Neuronal stem cell (in vitro differentiated cells): ENCODE measurements at regions not wholly inside any gene's neighbourhood (a gene's known extent, or its start where the extent isn't known, plus 50 kb on each side); places are given as distances from the start of the nearest gene placed in this dataset.

ENCODE experiments used
- DNase-seq: peaks from one replicate; pipeline ENCODE4 v3.0.0-alpha.2; 2013; ENCODE audit warnings: low spot score
- H2AFZ ChIP-seq: one replicate; pipeline ENCODE4 v1.6.1; 2013; ENCODE audit warnings: mild to moderate bottlenecking, low read length, inconsistent platforms
- H2AK5ac ChIP-seq: 2 replicates; pipeline ENCODE4 v1.6.1; 2013; ENCODE audit warnings: low read depth, mild to moderate bottlenecking, inconsistent platforms, low read length, moderate library complexity, mixed read lengths
- H2BK120ac ChIP-seq: 2 replicates; pipeline ENCODE4 v1.6.1; 2013; ENCODE audit warnings: low read depth, mild to moderate bottlenecking, inconsistent platforms, low read length, moderate library complexity, mixed read lengths
- H2BK12ac ChIP-seq: one replicate; pipeline ENCODE4 v1.6.1; 2013; ENCODE audit warnings: low read length, inconsistent platforms
- H2BK15ac ChIP-seq: 2 replicates; pipeline ENCODE4 v1.6.1; 2013; ENCODE audit warnings: mild to moderate bottlenecking, low read length, inconsistent platforms, mixed read lengths
- H2BK5ac ChIP-seq: one replicate; pipeline ENCODE4 v1.6.1; 2013; ENCODE audit warnings: inconsistent platforms, mild to moderate bottlenecking, low read length, moderate library complexity
- H3K14ac ChIP-seq: one replicate; pipeline ENCODE4 v1.6.1; 2013; ENCODE audit warnings: low read length, inconsistent platforms
- H3K18ac ChIP-seq: 2 replicates; pipeline ENCODE4 v1.6.1; 2013; ENCODE audit warnings: low read length, inconsistent platforms
- H3K23ac ChIP-seq: 2 replicates; pipeline ENCODE4 v1.6.1; 2013; ENCODE audit warnings: low read depth, mild to moderate bottlenecking, mixed read lengths, low read length, inconsistent platforms; ENCODE audit not compliant: poor library complexity
- H3K27ac ChIP-seq: replicated peaks from 3 replicates; pipeline ENCODE4 v1.5.1; 2013; ENCODE audit warnings: low read length, inconsistent platforms
- H3K27me3 ChIP-seq, 3 experiments: 2 replicates each; pipeline ENCODE4 v1.6.1; 2013; ENCODE audit warnings: low read length in 3 of 3, mild to moderate bottlenecking in 2 of 3, inconsistent platforms in 1 of 3, low read depth in 1 of 3, mixed read lengths in 1 of 3, moderate library complexity in 1 of 3; ENCODE audit not compliant: control insufficient read depth in 3 of 3, insufficient read depth in 3 of 3
- H3K36me3 ChIP-seq, 2 donors: replicated peaks in 1 of 2; 2 replicates each; pipeline ENCODE4 v1.6.1; 2013; ENCODE audit warnings: low read length in 2 of 2; ENCODE audit not compliant: control insufficient read depth in 2 of 2, insufficient read depth in 2 of 2
- H3K4ac ChIP-seq: 2 replicates; pipeline ENCODE4 v1.6.1; 2013; ENCODE audit warnings: inconsistent platforms, mild to moderate bottlenecking, low read length, moderate library complexity
- H3K4me1 ChIP-seq, 2 donors: 1 replicate in 1 of 2; 2 replicates in 1 of 2; pipeline ENCODE4 v1.6.1; 2013; ENCODE audit warnings: low read length in 2 of 2, low read depth in 1 of 2; ENCODE audit not compliant: control insufficient read depth in 2 of 2, insufficient read depth in 1 of 2
- H3K4me2 ChIP-seq: one replicate; pipeline ENCODE4 v1.6.1; 2013; ENCODE audit warnings: mild to moderate bottlenecking, low read length, inconsistent platforms; ENCODE audit not compliant: insufficient read depth, poor library complexity, severe bottlenecking
- H3K4me3 ChIP-seq, 2 donors: 2 replicates each; pipeline ENCODE4 v1.5.1; 2013; ENCODE audit warnings: low read length in 2 of 2, mild to moderate bottlenecking in 2 of 2, inconsistent platforms in 1 of 2, moderate library complexity in 1 of 2
- H3K79me1 ChIP-seq: one replicate; pipeline ENCODE4 v1.6.1; 2013; ENCODE audit warnings: low read depth, mild to moderate bottlenecking, inconsistent platforms, low read length, moderate library complexity
- H3K9ac ChIP-seq: one replicate; pipeline ENCODE4 v1.6.1; 2013; ENCODE audit warnings: mild to moderate bottlenecking, low read depth, low read length, inconsistent platforms; ENCODE audit not compliant: poor library complexity
- H3K9me3 ChIP-seq, 2 donors: replicated peaks in 1 of 2; 2 replicates each; pipeline versions ENCODE3 to v1.6.1; 2013; ENCODE audit warnings: low read length in 2 of 2, mild to moderate bottlenecking in 2 of 2, inconsistent platforms in 1 of 2, low read depth in 1 of 2, mixed read lengths in 1 of 2, moderate library complexity in 1 of 2; ENCODE audit not compliant: control insufficient read depth in 2 of 2, insufficient read depth in 1 of 2
- H4K8ac ChIP-seq: one replicate; pipeline ENCODE4 v1.6.1; 2013; ENCODE audit warnings: low read depth, mild to moderate bottlenecking, inconsistent platforms, low read length, moderate library complexity
- H4K91ac ChIP-seq: one replicate; pipeline ENCODE4 v1.6.1; 2013; ENCODE audit warnings: low read length, low read depth, mild to moderate bottlenecking, inconsistent platforms; ENCODE audit not compliant: poor library complexity
- WGBS, 2 donors: extraction: QIAGEN DNeasy Blood & Tissue Kit; methylation state at CpG; one replicate each; pipeline ENCODE4 v1.1.7; 2013; ENCODE audit warnings: missing lambda C conversion rate in 2 of 2, mixed read lengths in 1 of 2; ENCODE audit not compliant: insufficient read length in 2 of 2, insufficient replicate concordance in 1 of 2; ENCODE audit errors: extremely low coverage in 2 of 2; 5-methylcytosine and 5-hydroxymethylcytosine counted together

DNA sequence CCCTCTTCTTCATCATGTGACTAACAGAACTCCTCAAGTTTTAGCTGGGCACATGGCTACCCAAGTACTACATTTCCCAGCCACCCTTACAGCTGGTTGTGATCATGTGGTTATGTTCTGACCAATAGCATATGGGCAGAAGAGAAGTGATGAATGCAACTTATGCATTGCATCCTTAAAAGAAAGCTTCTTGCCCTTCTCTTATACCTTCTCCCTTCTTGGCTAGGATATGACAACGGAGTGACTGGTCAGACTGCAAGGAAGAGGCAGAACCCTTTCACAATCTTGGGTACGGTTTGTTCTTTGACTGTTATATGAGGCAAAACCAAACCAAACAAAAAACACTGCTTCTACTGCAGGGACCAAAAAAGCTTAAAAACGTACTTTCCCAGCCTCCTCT is 66.5 kb upstream of the MAX start:
- no peak overlapping the region for H3K14ac ChIP-seq
- no peak overlapping the region for H3K23ac ChIP-seq
- no peak overlapping the region for H3K9ac ChIP-seq
- H3K27ac ChIP-seq, result no peak overlapping the region
- peaks cover 0 to 19% (median 0%) of the 10 kb centered on the region in 3 experiments for H3K27me3 ChIP-seq
- H2BK15ac ChIP-seq, result no peak overlapping the region
- no peak overlapping the region for H2AFZ ChIP-seq
- no CpG with 5 or more reads among the region's 3 CpGs for WGBS, 2 donors
- H3K4ac ChIP-seq, result no peak overlapping the region
- H3K18ac ChIP-seq, result no peak overlapping the region
- H4K91ac ChIP-seq, result no peak overlapping the region
- H2BK120ac ChIP-seq, result no peak overlapping the region
- no peak overlapping the region for H2AK5ac ChIP-seq
- H3K36me3 ChIP-seq, result no peaks in the 10 kb centered on the region
- no peak overlapping the region for H2BK12ac ChIP-seq
- no peak for DNase-seq
- H4K8ac ChIP-seq, result no peak overlapping the region
- peaks cover 0 to under 1% of the 10 kb centered on the region in 2 donors for H3K9me3 ChIP-seq
- no peaks in the 10 kb centered on the region for H3K79me1 ChIP-seq
- no peak overlapping the region for H2BK5ac ChIP-seq
- H3K4me1 ChIP-seq, result peaks cover 0 to 3% of the 10 kb centered on the region in 2 donors
- H3K4me2 ChIP-seq, result no peak overlapping the region
- no peak overlapping the region for H3K4me3 ChIP-seq

- no peak overlapping the region for H3K14ac ChIP-seq
- no peak overlapping the region for H2BK5ac ChIP-seq
- no peak overlapping the region for H2BK120ac ChIP-seq
- H3K4ac ChIP-seq, result no peak overlapping the region
- no peak overlapping the region for H2AK5ac ChIP-seq
- no peak overlapping the region for H3K9ac ChIP-seq
- no CpG with 5 or more reads among the region's 1 CpG for WGBS, 2 donors
- H3K27me3 ChIP-seq, result peaks cover 0 to 19% (median 0%) of the 10 kb centered on the region in 3 experiments
- H3K4me3 ChIP-seq, result no peak overlapping the region
- H3K18ac ChIP-seq, result no peak overlapping the region
- no peak overlapping the region for H3K27ac ChIP-seq
- no peak overlapping the region for H2BK15ac ChIP-seq
- no peak overlapping the region for H4K8ac ChIP-seq
- H3K4me2 ChIP-seq, result no peak overlapping the region
- H3K23ac ChIP-seq, result no peak overlapping the region
- no peak for DNase-seq
- H3K9me3 ChIP-seq, result peaks cover 0 to 3% of the 10 kb centered on the region in 2 donors
- no peaks in the 10 kb centered on the region for H3K79me1 ChIP-seq
- no peak overlapping the region for H2BK12ac ChIP-seq
- no peak overlapping the region for H2AFZ ChIP-seq
- H4K91ac ChIP-seq, result no peak overlapping the region
- no peaks in the 10 kb centered on the region for H3K36me3 ChIP-seq
- H3K4me1 ChIP-seq, result peaks cover 0 to 7% of the 10 kb centered on the region in 2 donors
Measured at GRCh38 chr14:65169351-65169750, 67.0 kb upstream of the MAX start.

DNA sequence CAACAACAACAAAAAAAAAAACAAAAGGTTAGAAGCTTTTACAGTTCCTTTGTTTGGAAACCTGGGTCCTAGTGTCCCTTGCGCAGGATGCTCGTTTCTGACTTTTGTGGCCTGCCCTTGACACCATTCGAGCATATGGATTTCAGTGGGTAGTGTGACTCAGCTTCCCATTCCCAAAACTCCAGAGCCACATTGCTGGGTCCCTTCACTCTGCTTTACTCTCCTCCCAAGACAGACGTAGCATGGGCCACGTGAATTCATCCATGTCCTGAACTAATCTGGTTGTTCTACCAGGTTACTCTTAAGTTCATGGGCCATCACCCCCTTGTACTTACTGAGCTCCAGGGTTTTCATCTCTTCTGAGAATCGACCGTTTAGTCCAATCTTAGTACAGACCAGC is 68.0 kb upstream of the MAX start:
- H3K27ac ChIP-seq, result no peak overlapping the region
- H2AFZ ChIP-seq, result no peak overlapping the region
- no peak overlapping the region for H3K4me3 ChIP-seq
- H3K14ac ChIP-seq, result no peak overlapping the region
- H3K23ac ChIP-seq, result no peak overlapping the region
- no peak for DNase-seq
- peaks cover 0 to 19% (median 0%) of the 10 kb centered on the region in 3 experiments for H3K27me3 ChIP-seq
- H3K4ac ChIP-seq, result no peak overlapping the region
- peaks cover 0 to 11% of the 10 kb centered on the region in 2 donors for H3K4me1 ChIP-seq
- no peak overlapping the region for H3K18ac ChIP-seq
- no CpG with 5 or more reads among the region's 7 CpGs for WGBS, 2 donors
- no peak overlapping the region for H3K4me2 ChIP-seq
- no peak overlapping the region for H3K9ac ChIP-seq
- H2BK120ac ChIP-seq, result no peak overlapping the region
- no peaks in the 10 kb centered on the region for H3K36me3 ChIP-seq
- H4K91ac ChIP-seq, result no peak overlapping the region
- no peak overlapping the region for H2BK5ac ChIP-seq
- H2AK5ac ChIP-seq, result no peak overlapping the region
- peaks cover 0 to 3% of the 10 kb centered on the region in 2 donors for H3K9me3 ChIP-seq
- H4K8ac ChIP-seq, result no peak overlapping the region
- no peaks in the 10 kb centered on the region for H3K79me1 ChIP-seq
- H2BK12ac ChIP-seq, result no peak overlapping the region
- H2BK15ac ChIP-seq, result no peak overlapping the region

DNA sequence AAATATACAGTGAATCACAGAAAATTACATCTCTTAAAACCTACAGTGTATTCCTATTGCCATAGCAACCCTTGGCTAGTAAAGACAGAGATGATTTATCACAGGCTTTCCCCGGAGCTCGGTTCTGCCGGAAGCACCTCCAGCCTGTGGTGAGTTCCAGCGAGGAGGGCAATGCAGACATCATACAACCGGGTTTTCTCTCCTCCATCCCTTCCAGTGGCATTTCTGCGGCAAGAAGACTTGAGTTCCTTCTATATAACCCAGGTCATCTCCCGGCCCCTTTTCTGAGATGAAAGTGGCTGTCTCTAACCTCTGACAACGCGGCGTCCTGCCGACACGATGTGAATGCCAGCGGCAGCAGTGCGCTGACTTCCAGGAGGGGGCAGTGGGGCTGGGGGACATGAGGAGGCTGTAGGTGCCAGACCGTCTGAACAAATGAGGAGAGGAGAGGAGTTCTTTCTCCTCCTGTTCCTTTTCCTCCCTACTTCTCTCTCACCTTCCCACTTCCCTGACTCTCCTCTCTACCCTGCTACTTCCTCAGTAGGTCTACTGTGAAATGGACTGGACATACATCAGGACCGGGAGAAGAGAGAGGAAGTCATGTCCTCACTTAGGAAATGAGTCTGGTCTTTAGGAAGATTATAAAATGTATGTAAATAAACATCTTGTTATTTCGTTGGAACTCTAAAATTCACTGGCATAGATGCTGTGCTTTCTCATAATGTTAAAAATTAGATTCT is 68.6 kb upstream of the MAX start:
- Histone ChIP-seq H2BK12ac (no peak overlapping the region), H3K9ac (no peak overlapping the region), H2AK5ac (no peak overlapping the region), H3K4ac (no peak overlapping the region), H4K91ac (no peak overlapping the region), H3K18ac (no peak overlapping the region), H2BK120ac (no peak overlapping the region), H4K8ac (no peak overlapping the region), H3K4me1 (peaks cover 0 to 11% of the 10 kb centered on the region in 2 donors), H3K27me3 (peaks cover 0 to 21% (median 0%) of the 10 kb centered on the region in 3 experiments), H2BK15ac (no peak overlapping the region), H3K9me3 (peaks cover 0 to 3% of the 10 kb centered on the region in 2 donors), H3K4me3 (no peak overlapping the region), H3K36me3 (no peaks in the 10 kb centered on the region), H3K14ac (no peak overlapping the region), H3K23ac (no peak overlapping the region), H3K4me2 (peak overlapping the region; percentile 15), H3K27ac (no peak overlapping the region), H2BK5ac (no peak overlapping the region), H3K79me1 (no peaks in the 10 kb centered on the region), H2AFZ (peak overlapping the region; percentile 67)
- WGBS, 2 donors, result no CpG with 5 or more reads among the region's 17 CpGs
- no peak for DNase-seq
